Peyer's patch (tissue), 4 donors: ENCODE measurements at regions not wholly inside any gene's neighbourhood (a gene's known extent, or its start where the extent isn't known, plus 50 kb on each side); places are given as distances from the start of the nearest gene placed in this dataset.

Source experiments
- CTCF ChIP-seq, 6 experiments: fragments of 450-650 bp in 4 of 6; fragments of 200-600 bp in 2 of 6; sonication (generic) in 1 of 6; IDR thresholded peaks; one replicate each; pipeline ENCODE4 v1.5.1; 2017 to 2019; ENCODE audit warnings: antibody characterized with exemption in 6 of 6, mild to moderate bottlenecking in 3 of 6, moderate library complexity in 1 of 6
- POLR2A ChIP-seq, 2 donors: fragments of 450-650 bp; IDR thresholded peaks; one replicate each; pipeline ENCODE4 v1.5.1; 2017; ENCODE audit warnings: antibody characterized with exemption in 2 of 2, mild to moderate bottlenecking in 2 of 2, moderate library complexity in 2 of 2

GRCh38 chr1:208599063-208599462 lies 354.9 kb upstream of the PLXNA2 start:
- TF ChIP-seq POLR2A (IDR thresholded peaks at IDR 0.05), result no peak
- TF ChIP-seq CTCF (IDR thresholded peaks at IDR 0.05), result no peak
